ENCODE measurements at regions not wholly inside any gene's neighbourhood (a gene's known extent, or its start where the extent isn't known, plus 50 kb on each side); places are given as distances from the start of the nearest gene placed in this dataset.

- no peak for TF ChIP-seq CTCF (IDR thresholded peaks at IDR 0.05)
- TF ChIP-seq POLR2A (IDR thresholded peaks at IDR 0.05) = no peak
Measured at GRCh38 chr13:72259528-72259927, 392.5 kb upstream of the DACH1 start.

Data from Peyer's patch (tissue), 4 donors.